GM11168 (cell line): ENCODE measurements at regions not wholly inside any gene's neighbourhood (a gene's known extent, or its start where the extent isn't known, plus 50 kb on each side); places are given as distances from the start of the nearest gene placed in this dataset.

Experiments
- in situ Hi-C: fragments of 300-500 bp; cut with MboI; formaldehyde crosslinking; loops from one replicate; pipeline ENCODE4 v1.12.0; 2022; ENCODE audit warnings: low sequenced_read_pairs; ENCODE audit not compliant: unreplicated experiment

DNA sequence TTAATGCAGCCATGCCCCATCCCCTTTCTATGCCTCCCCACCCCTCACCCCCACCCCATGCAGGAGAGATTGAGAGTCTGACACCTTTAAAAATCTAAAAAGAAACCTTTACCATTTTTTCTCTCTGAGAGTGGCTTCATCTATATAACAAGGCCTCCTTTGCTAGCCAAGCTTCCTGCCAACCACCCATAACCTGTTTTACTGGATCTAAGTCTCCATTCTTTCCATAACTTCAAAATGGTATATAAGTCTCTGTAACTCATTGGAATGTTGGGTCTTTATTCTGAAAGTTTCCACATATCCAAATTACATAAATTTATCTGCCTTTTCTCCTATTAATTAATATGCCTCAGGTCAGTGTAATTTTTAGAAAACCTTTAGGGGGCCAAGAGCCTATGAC is 1174.0 kb downstream of the MAT2B start:
- in situ Hi-C loops: no loop called here

DNA sequence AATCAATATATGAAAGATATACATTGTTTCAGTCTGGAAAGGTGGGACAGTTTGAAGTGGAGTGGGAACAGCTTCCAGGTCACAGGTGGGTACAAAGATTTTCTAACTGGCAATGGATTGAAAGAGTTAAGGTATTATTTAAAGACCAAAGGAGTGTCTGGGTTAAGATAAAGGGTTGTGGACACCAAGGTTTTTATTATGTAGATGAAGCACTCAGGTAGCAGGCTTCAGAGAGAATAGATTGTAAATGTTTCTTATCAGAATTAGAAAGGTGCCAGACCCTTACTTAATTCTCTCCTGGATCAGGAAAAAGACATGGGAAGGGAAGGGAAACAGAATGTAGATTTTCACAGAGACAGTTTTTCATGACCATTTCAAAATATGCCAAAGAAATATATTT is 1174.8 kb downstream of the MAT2B start:
- in situ Hi-C loops: no loop called here

DNA sequence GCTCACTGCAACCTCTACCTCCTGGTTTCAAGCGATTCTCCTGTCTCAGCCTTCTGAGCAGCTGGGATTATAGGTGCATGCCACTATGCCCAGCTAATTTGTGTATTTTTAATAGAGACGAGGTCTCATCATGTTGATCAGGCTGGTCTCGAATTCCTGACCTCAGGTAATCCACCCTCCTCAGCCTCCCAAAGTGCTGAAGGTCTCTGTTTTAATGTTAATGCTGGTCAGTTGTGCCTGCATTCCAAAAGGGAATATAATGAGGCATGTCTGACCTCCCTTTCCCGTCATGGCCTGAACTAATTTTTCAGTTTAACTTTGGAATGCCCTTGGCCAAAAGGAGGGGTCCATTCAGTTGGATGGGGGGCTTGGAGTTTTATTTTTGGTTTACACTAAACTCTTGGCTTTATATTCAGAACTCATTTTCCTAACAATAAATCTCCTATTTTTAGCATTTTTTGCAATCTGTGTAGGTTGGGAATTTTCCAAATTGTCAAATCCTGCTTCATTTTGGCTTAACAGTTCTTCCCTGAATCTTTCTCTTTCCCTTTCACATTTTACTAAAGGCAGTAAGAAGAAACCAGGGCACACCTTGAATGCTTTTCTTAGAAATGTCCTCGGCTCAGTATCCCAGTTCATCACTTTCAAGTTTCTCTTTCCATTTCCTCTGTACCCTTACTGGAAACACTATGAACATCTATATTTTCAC is 1175.5 kb downstream of the MAT2B start:
- in situ Hi-C loops: no loop called here

DNA sequence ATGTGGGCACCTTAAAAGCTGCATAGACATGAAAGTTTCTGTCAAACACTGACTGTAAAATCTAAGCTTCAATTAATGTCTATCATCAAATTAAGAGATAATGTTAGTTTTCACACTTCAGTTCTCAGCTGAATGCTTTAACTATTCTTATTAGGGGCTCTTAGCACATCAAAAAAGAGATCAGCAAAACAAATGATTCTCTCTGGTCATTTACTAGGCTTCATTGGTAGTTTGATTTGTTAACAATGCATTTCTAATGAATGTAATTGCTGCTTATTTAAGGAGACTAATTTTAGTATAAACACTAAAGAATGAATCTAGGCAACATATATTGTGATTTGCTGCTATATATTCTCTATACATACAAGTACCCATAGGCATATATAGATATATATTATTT is 1182.0 kb downstream of the MAT2B start:
- in situ Hi-C loops: no loop called here

DNA sequence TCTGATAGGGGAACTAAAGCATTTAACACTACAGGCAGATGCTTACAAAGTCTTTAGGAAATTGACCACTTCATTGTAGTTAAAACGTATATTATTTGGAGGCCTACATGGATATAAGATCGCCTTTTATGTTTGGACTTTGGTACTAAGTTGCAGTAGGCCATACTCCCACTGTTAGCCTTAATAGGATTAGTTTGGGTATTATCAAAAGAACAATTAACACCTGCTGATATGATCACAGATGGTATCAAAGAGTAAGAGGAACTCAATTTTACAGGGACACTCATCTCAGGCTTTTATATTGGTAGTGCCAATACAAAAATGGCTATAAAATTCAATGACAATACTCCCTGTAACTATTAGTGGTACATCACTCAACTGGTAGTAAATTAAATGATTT is 1183.0 kb downstream of the MAT2B start:
- in situ Hi-C loops: no loop called here

DNA sequence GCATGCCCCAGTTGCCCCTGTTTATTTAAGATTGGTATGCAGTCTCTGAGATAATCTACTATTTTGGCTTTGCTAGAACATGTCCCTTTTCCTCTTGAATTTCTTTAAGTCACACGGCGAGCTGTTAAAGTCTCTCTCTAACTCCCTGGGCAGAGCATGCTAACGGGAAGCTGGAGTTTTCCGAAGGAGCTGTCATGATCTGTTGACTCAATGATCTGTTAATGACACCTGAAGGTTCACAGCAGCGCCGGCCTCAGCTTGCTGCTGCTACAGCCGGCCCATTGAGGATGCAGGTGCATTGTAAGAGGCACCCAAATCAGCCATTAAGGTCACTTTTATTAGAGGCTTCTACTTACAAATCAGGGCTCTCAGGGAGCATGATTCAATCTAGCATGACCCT is 1203.4 kb downstream of the MAT2B start:
- in situ Hi-C loops: no loop called here

DNA sequence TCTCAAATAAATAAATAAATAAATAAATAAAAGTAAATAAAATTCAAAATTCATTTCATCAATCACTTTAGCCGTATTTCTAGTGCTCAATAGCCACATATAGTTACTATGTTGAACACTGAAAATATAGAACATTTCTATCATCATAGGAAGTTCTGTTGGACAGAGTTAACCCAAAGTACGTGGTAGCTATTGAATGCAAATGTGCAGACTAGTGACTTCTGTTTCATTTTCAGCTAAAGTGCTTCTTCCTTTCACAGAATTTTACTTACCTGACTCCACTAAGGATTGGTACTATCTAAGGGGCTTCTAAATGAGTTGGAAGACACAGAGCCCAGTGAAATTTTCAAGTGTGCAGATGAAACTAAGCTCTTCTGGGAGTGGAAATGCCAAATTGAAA is 1208.3 kb downstream of the MAT2B start:
- in situ Hi-C loops: no loop called here

DNA sequence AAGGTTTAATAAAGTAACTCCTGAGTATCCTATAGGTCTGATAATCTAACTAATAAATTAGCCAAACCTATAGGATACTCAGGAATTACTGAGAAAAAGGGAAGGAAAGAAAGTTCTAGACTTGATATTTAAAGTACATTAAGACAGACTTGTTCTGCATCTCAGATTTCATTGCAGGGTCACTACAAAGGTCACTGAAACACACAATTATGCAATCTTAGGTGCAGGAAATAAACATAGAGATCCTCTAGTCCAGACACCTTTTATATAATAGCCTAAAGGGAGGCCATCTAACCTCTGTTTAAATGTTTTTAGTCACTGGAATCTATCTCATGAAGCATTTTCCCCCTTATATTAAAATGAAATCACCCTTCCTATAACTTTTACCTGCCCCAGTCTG is 1215.7 kb downstream of the MAT2B start:
- in situ Hi-C loops: no loop called here

DNA sequence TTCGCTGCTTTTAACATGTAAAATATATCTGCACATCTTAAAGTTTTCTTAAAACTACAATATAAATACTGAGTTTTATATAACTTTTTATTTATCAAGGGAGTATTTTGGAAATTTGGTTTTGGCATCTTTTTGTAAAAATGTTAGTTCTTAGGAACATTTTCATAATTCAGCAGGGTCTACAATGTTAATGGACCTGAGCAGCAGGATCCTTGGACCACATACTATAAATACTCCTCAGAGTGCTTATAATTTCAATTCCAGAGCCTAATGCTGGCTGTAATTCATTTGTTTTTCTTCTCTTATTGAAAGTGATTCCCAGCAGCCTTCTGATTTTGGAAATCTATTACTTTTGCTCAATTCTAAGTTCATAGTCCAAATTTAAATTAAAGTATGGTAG is 1216.2 kb downstream of the MAT2B start:
- in situ Hi-C loops: no loop called here

DNA sequence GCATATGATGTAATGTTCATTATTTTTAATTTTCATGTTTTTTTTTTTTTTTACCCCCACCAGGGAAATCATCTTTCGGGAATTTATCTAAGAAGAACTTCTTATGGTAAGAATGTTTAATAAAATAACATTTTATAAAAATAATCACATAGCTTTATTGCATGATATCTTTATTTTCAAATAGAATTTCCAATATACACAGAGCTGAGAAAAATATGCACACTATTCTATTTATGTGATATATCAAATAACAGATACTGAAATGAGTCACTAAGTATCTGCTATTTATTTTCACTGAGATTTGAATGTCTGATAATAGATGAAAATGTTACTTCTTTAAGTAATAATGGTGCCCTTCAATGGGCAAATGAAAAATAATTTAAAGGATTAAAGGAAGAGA is 1217.3 kb downstream of the MAT2B start:
- in situ Hi-C loops: no loop called here

DNA sequence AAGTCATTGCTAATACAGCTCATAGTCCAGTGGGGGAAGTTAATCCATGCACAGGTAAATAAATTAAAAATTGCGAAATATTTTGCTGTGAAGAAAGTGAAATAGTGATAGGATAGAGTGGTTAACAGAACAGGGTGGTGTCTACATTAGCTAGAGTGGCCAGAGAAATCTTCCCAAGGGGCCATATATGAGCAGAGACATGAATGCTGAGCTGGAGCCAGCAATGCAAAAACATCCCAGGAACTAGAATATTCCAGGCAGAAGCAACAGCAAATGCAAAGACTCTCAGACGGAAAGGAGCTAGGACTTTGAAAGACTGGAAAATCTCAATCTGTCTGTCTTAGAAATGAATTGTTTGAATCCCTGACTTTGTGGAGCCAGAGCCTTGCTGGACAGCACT is 1221.6 kb downstream of the MAT2B start:
- in situ Hi-C loops: no loop called here

DNA sequence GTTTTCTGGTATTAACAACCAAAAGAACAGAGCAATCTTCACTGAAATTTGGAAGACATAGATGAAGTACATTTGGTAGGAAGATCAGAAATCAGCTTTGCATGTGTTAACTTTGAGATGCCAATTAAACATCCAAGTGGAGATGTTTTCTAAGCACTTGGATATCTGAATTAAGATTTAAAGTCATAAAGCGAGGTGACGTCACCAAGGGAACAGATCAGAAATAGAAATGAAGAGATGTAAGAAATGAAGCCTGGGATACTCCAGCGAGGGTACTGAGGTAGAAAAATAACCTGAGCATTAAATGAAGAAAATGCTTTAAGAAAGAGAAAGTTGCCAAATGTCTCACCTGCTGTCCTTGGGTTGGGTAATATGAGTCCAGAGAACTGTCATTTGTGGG is 1223.3 kb downstream of the MAT2B start:
- in situ Hi-C loops: no loop called here

DNA sequence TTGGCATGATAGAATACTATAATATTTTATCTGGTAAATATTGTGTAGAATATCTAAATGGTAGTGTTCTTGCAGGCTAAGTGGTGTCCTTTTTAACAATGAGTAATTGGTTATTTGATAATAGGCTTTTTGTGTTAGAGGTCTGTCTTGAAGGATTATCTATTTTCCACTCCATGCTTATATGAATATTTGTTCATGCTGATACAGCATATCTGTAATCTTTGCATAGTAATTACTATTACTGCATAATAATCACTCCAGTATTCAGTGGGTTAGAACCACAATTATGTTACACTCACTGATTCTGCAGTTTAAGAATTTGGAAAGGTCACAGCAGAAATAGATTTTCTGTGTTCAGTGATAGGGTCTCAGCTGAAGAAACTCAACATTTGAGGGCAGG is 1229.9 kb downstream of the MAT2B start:
- in situ Hi-C loops: no loop called here

DNA sequence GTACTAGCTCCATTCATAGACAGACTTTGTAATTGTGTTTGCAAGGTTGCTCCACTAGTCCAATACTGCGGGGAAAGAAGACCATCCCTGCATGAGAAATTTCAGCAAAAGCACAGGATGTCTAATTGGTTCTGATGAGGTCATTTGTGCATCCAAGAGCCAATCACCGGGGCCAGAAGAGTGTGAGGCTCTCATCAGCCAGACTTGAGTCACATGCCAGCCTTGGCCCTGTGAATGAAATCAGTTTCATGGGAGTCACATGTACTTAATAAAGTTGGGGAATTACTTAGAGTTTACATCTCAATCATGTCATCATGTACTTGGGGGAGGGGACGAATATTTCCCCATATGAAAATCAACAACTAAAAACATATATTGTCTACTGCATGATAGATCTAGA is 1236.0 kb downstream of the MAT2B start:
- in situ Hi-C loops: no loop called here

DNA sequence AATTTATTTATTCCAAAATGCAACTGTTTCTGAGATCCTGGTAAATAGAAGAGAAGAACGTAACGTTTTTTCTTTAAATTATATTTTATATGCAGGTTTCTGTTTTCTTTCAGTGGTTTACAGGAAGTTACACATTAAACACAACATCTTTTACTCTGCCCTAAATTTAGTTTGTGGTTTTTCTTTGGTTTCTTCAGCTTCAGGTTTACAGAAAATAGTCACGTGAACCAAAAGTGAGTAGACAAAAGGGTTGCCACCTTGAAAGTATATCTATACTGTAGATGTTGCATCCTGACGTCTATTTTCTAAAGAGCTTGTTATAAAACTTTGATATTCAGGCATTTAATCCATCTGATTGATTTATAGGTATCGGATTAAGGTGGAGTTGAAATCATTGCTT is 1236.6 kb downstream of the MAT2B start:
- in situ Hi-C loops: no loop called here

DNA sequence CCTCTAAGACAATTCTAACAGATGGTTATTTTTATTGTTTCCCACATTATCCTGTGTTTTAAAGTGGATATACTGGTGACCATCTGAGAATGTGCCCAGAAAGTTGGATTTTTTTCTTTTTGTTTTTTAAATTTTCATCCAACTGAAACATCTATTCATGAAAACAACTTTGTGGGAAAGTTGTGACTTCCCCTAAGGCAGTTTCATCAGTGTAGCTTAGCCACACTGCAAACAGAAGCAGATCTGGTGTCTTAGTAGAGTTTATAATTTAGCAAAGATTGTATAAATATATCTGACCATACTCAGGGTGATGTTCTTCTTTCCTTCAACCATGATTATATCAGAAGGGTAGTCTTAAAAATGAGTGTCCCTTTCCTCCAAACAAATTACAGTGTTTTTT is 1241.3 kb downstream of the MAT2B start:
- in situ Hi-C loops: no loop called here

DNA sequence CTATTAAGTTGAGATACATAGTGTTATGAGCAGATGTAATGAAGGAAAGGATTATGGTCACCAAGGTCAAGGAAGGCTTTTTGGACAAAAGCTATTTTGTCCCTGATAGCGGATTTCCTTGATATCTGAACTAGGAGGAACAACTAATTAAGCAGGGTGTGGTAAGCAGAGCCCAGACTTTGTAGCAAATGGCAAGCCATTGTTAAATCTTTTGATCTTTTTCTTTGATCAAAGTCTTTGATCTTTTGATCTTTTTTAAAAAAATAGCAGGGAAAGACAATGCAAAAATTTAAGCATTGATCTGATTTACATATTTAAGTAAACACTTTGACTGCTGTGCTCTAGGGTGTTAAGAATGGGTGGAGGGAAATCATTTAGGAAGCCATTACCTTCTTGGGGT is 1242.0 kb downstream of the MAT2B start:
- in situ Hi-C loops: no loop called here

DNA sequence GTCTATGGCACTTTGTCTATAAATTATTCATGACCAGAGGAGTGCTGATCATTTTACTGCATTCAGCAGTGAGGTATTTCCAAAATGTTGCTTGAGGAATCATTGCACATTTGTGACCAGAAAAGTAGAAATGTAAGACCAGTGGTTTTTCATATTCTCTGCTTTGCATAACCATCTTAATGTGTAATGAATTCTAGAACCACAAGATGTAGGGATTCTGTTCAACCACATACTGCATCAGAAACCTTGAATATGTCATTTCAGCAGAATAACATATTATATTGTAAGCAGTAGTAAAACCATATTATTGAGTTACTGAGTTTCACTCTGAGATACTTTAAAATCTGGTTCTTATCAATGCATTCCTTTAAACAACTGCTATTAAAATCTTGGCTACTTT is 1243.4 kb downstream of the MAT2B start:
- in situ Hi-C loops: no loop called here

DNA sequence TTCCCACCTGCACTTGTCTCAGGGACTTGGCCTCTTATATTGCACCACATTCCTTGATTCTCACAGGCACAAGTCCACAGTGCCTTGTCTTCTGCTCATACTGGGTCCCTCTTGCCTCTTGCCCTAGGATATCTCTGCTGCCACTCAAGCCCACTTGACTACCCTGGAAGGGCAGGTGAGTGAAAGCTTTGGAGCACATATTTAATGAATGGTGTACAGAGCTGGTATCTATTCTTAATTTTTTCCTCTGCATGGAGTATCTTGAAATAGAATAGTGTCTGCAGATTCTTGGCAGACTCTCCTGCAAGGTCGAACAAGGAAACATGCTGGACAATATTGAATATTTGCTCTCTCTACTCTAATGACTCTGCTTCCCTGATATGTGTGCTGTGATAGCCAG is 1248.0 kb downstream of the MAT2B start:
- in situ Hi-C loops: no loop called here

DNA sequence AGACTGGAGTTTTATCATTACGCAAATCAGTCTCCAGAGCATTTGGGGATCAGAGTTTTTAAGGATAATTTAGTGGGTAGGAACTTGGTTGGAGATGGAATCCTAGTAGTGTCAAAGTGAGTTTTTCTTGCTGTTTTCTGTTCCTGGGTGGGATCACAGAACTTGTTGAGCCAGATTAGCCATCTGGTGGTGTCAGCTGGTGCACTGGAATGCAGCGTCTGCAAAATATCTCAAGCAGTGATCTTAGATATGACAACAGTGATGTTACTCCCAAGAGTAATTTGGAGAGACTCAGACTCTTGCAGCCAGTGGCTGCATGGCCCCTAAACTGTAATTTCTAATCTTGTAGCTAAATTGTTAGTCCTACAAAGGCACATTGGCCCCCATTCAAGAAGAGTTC is 1257.8 kb downstream of the MAT2B start:
- in situ Hi-C loops: no loop called here

DNA sequence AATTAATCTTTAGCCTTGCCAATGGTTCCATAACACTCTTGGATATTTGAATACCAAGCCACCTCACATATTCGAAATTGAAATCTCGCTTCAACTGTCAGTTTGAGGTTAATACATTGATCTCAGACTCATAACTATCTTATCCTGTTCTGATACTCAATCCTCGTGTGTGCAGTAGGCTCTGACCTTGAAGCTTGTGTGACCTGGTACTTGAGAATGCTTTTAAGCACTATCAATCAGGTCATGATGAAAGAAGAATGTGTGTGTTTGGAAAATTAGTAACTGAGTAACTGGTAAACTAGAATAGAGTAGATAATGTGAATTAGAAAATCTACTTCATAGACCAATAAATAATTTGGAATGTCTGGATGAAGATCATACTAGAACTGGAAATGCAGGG is 1266.7 kb downstream of the MAT2B start:
- in situ Hi-C loops: no loop called here

DNA sequence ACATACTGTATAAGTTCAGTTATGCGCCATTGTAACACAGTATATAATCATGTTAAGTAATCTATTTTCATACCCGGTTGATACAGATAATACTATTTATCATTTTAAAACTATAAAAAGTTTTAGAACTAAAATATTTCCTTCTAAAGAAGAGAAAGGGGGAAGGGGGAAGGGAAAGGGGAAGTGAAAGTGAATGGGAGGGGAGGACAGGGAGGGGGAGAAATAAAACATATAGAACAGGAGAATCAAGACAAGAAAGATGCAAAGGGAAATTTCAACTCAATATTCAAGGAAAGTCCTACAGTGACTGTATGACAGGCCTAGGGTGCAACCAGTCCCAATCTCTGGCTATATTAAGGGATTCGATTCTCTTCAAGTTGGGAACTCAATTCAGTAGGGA is 1278.8 kb downstream of the MAT2B start:
- in situ Hi-C loops: no loop called here

DNA sequence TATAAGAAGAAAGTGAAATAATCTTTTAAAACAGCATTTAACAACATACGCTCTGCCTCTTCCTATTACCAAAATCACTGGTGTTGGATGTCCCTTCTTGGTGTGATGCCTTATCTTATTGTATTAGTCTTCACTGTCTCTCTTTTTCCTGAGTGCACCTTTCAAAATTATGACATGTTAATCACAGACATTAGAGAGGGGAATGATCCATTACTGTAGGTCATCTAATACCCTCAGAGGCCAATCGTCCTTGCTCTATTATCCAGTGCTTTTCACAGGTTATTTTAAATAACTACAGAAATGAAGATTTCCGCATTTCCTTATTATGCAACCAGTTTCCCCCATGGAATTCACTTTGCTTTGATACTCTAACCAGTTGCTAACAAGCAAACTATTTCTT is 1292.7 kb downstream of the MAT2B start:
- in situ Hi-C loops: no loop called here
